ENCODE measurements at regions not wholly inside any gene's neighbourhood (a gene's known extent, or its start where the extent isn't known, plus 50 kb on each side); places are given as distances from the start of the nearest gene placed in this dataset.

GRCh38 chr5:102660111-102660510 is 95.0 kb upstream of the PAM start:
- TF ChIP-seq, protein P1, sequence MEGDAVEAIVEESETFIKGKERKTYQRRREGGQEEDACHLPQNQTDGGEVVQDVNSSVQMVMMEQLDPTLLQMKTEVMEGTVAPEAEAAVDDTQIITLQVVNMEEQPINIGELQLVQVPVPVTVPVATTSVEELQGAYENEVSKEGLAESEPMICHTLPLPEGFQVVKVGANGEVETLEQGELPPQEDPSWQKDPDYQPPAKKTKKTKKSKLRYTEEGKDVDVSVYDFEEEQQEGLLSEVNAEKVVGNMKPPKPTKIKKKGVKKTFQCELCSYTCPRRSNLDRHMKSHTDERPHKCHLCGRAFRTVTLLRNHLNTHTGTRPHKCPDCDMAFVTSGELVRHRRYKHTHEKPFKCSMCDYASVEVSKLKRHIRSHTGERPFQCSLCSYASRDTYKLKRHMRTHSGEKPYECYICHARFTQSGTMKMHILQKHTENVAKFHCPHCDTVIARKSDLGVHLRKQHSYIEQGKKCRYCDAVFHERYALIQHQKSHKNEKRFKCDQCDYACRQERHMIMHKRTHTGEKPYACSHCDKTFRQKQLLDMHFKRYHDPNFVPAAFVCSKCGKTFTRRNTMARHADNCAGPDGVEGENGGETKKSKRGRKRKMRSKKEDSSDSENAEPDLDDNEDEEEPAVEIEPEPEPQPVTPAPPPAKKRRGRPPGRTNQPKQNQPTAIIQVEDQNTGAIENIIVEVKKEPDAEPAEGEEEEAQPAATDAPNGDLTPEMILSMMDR (IDR thresholded peaks at IDR 0.05; ENCODE audit: low read depth, low read length), result no peak
- Histone ChIP-seq H3K36me3 (no peaks in the 10 kb centered on the region), H3K27ac (no peak overlapping the region), H3K9me3 (ENCODE audit: severe bottlenecking) (no peaks in the 10 kb centered on the region), H3K27me3 (ENCODE audit: insufficient read depth, low read depth, severe bottlenecking) (no peaks in the 10 kb centered on the region), H3K4me3 (ENCODE audit: low read depth, low read length) (no peak overlapping the region)
- DNase-seq, result no peak

GRCh38 chr5:102663749-102664530 is 91.2 kb upstream of the PAM start:
- TF ChIP-seq, protein P1 (IDR thresholded peaks at IDR 0.05; ENCODE audit: low read depth, low read length), result no peak
- Histone ChIP-seq H3K27me3 (ENCODE audit: insufficient read depth, low read depth, severe bottlenecking) (no peaks in the 10 kb centered on the region), H3K36me3 (no peaks in the 10 kb centered on the region), H3K9me3 (ENCODE audit: severe bottlenecking) (no peaks in the 10 kb centered on the region), H3K27ac (no peak overlapping the region), H3K4me3 (ENCODE audit: low read depth, low read length) (no peak overlapping the region)
- DNase-seq, result no peak

DNA sequence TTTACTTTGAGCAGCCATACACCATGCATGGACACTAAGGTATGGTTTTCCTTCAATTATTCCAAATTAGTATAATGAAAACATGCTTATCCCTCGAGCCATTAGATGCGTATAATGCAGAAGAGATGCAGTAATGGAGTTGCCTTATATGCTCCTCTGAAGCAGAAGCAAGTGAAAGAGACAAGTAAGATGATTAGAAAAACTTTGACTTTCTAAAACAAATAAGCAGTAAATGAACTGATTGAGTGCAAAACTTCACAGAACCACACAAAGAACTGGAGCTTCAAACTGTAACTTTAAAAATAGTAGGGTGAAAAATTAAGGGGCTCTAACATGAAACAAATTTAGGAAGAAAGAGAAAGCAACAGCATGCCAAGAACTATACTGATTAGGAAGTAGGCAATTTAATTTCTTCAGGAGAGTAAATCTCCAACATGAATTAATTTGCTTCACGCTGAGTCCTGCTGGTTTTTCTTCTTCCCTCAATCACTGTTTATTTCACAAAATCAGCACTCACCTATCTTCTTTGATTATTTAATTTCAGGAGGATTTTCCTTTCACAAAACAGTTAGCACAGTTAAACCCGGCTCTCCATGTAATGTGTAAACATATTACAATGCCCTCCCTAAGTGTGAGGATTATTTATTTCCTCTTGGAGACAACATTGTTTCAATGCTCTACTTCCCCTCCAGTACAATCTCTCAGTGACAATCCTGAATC is 90.3 kb upstream of the PAM start:
- no peak for DNase-seq
- TF ChIP-seq, protein P1 (IDR thresholded peaks at IDR 0.05; ENCODE audit: low read depth, low read length), result no peak
- Histone ChIP-seq H3K27me3 (ENCODE audit: insufficient read depth, low read depth, severe bottlenecking) (no peaks in the 10 kb centered on the region), H3K36me3 (no peaks in the 10 kb centered on the region), H3K27ac (no peak overlapping the region), H3K4me3 (ENCODE audit: low read depth, low read length) (no peak overlapping the region), H3K9me3 (ENCODE audit: severe bottlenecking) (no peaks in the 10 kb centered on the region)

DNA sequence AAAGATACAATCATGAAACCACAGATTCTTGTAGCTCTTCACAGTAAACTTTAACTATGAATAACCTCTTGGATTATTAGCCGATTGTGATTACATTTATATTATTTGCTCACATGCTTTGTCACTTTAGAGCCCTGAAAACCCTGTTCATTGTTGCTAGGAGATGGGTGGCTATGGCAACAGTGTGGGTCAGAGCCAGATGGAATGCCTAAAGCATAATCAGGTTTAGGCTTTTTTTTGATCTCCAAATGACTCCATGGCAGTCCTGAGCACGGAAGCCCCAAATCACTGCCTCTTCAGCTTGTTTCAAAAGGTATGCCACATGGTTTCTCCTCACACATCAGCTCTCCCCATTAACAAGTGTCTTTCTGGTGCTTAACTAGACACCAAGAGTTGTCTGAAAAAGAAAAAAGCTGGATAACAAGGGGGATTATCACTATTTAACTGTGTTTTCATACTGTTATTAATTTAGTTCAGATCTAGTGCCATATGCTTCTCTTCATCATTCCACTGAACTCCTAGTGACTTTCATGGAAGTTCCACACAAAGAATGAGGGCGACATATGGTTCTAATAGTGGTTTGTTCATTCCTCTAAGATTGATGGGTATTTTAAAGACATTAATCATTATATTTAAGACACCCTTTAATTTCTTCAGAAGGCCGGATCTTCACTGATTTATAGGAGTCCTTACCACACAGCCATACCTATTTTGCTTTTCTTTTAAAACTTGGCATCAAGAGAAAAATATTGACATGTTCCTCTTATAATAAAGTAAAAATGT is 88.8 kb upstream of the PAM start:
- DNase-seq, result peak; percentile 60
- Histone ChIP-seq H3K4me3 (ENCODE audit: low read depth, low read length) (no peak overlapping the region), H3K27ac (peak overlapping the region; percentile 3; the same call in 1 of the 2 replicates), H3K27me3 (ENCODE audit: insufficient read depth, low read depth, severe bottlenecking) (no peaks in the 10 kb centered on the region), H3K9me3 (ENCODE audit: severe bottlenecking) (no peaks in the 10 kb centered on the region), H3K36me3 (no peaks in the 10 kb centered on the region)
- TF ChIP-seq, protein P1 (IDR thresholded peaks at IDR 0.05; ENCODE audit: low read depth, low read length), result no peak

DNA sequence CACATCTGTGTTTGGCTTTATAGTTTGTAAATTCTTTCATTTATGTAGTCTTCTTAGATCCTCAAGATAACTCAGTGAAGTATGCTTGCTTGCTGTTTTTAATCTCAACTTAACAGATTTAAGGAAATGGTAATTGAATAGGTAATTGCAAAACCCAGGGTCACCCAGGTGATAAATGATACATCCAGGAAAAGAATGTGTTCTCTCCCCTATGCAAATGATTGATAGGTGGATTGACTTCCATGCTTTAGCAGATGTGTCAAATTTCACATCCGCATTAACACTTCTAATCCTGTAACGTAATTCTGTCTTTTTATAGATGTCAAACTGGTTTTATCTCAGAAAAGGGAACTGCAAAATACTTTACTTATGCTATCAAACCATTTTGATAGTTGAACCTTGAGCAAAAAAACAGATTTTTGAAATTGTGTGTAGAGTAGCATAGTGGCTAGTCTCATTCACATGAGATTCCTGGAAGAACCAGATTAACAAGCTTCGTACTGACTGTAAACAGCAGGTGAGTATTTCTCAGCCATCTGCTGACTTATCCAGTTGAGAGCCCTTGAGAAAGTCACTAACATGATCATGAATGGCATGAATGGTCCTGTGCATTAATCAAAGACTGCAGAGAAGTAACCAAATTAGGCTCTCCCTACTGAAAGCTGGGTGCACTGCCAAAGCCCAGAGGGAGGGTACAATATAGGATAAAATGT is 86.7 kb upstream of the PAM start:
- TF ChIP-seq, protein P1 (IDR thresholded peaks at IDR 0.05; ENCODE audit: low read depth, low read length), result no peak
- H3K9me3 ChIP-seq (ENCODE audit: severe bottlenecking), result no peaks in the 10 kb centered on the region
- peak; percentile 38 for DNase-seq
- no peaks in the 10 kb centered on the region for H3K36me3 ChIP-seq
- peak overlapping the region; percentile 43; the same call in 1 of the 2 replicates for H3K27ac ChIP-seq
- no peaks in the 10 kb centered on the region for H3K27me3 ChIP-seq (ENCODE audit: insufficient read depth, low read depth, severe bottlenecking)
- no peak overlapping the region for H3K4me3 ChIP-seq (ENCODE audit: low read depth, low read length)

Measured in WERI-Rb-1 (cell line).